NB4 (cell line): ENCODE measurements at regions not wholly inside any gene's neighbourhood (a gene's known extent, or its start where the extent isn't known, plus 50 kb on each side); places are given as distances from the start of the nearest gene placed in this dataset.

Source experiments
- DNase-seq: peaks from one replicate; pipeline ENCODE4 v3.0.0; 2010; ENCODE audit warnings: low read depth
- H3K4me3 ChIP-seq: one replicate; pipeline ENCODE4 v1.5.1; 2011; ENCODE audit warnings: mild to moderate bottlenecking, low read depth, low read length, moderate library complexity
- MYC ChIP-seq: IDR thresholded peaks from 2 replicates; pipeline ENCODE4 v1.6.1; 2011; ENCODE audit warnings: low read depth, low read length
- POLR2A ChIP-seq: IDR thresholded peaks from 2 replicates; pipeline ENCODE4 v1.6.1; 2011; ENCODE audit warnings: mild to moderate bottlenecking; ENCODE audit not compliant: insufficient read length; ENCODE audit errors: extremely low read depth
- TF ChIP-seq, protein P1 (sequence below): IDR thresholded peaks from 2 replicates; pipeline ENCODE4 v1.6.1; 2011; ENCODE audit warnings: low read depth, low read length
- TF ChIP-seq, protein P2 (sequence below): IDR thresholded peaks from one replicate; pipeline ENCODE4 v1.5.1; 2012; ENCODE audit warnings: low read depth, low read length

GRCh38 chr6:165926378-165926777 is 241.3 kb downstream of the TBXT start:
- DNase-seq, result no peak
- H3K4me3 ChIP-seq, result no peak overlapping the region
- no peak for TF ChIP-seq POLR2A
- TF ChIP-seq, protein P1, sequence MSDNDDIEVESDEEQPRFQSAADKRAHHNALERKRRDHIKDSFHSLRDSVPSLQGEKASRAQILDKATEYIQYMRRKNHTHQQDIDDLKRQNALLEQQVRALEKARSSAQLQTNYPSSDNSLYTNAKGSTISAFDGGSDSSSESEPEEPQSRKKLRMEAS, result no peak
- TF ChIP-seq, protein P2, sequence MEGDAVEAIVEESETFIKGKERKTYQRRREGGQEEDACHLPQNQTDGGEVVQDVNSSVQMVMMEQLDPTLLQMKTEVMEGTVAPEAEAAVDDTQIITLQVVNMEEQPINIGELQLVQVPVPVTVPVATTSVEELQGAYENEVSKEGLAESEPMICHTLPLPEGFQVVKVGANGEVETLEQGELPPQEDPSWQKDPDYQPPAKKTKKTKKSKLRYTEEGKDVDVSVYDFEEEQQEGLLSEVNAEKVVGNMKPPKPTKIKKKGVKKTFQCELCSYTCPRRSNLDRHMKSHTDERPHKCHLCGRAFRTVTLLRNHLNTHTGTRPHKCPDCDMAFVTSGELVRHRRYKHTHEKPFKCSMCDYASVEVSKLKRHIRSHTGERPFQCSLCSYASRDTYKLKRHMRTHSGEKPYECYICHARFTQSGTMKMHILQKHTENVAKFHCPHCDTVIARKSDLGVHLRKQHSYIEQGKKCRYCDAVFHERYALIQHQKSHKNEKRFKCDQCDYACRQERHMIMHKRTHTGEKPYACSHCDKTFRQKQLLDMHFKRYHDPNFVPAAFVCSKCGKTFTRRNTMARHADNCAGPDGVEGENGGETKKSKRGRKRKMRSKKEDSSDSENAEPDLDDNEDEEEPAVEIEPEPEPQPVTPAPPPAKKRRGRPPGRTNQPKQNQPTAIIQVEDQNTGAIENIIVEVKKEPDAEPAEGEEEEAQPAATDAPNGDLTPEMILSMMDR, result no peak
- no peak for TF ChIP-seq MYC

- no peak overlapping the region for H3K4me3 ChIP-seq
- TF ChIP-seq POLR2A, result no peak
- TF ChIP-seq, protein P1, result no peak
- TF ChIP-seq, protein P2, result no peak
- TF ChIP-seq MYC, result no peak
- DNase-seq, result no peak
These were observed 242.0 kb downstream of the TBXT start for GRCh38 chr6:165925474-165926156.

DNA sequence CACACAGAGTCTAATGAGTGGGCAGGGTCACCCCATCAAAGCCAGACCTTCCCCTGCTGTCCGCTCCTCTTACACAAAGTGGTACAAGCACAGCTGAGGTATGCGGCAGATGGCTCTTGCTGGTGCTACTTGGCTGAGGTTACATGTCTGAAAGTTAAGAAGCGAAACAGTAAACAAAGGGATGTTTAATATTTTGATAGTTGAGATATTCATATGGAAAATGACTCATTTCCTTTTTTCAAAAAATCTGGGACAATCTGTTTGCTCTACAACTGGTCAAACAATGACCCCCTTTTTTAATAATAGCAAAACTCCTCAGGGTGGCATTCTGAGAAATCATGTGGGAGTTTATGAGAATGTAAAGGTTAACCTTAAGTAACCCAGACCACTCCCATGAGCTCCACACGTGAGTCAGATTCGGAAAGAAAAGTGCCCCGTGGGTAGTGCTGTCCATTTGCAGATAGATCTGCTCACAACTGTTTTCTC is 245.3 kb downstream of the TBXT start:
- TF ChIP-seq, protein P1, result no peak
- TF ChIP-seq, protein P2, result no peak
- TF ChIP-seq POLR2A (no peak), MYC (no peak)
- H3K4me3 ChIP-seq, result no peak overlapping the region
- no peak for DNase-seq

GRCh38 chr6:165920896-165921671 is 246.6 kb downstream of the TBXT start:
- TF ChIP-seq, protein P1, result no peak
- TF ChIP-seq, protein P2, result no peak
- TF ChIP-seq MYC, result no peak
- no peak for TF ChIP-seq POLR2A
- H3K4me3 ChIP-seq, result no peak overlapping the region
- DNase-seq, result no peak

DNA sequence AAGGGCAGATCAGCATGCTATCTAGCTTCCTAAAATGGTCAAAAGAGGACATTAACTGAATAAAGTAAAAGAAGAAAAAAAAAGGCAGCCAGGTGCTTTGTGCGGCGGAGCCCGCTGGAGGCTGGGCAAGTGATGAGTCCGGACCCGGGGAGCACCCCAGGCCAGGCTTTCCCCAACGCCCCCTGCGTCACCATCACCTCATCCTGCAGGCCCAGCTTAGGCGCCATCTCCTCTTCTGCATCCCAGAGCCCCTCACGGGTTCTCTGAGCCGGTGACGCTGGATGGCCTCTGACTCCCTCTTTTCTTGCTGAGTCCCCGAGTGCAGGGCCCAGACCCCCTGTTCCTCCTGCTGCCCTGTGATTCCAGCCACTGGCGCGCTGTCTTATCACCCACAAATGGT is 250.1 kb downstream of the TBXT start:
- TF ChIP-seq, protein P1, result no peak
- TF ChIP-seq MYC, result no peak
- TF ChIP-seq, protein P2, result no peak
- TF ChIP-seq POLR2A, result no peak
- no peak for DNase-seq
- no peak overlapping the region for H3K4me3 ChIP-seq
